ENCODE measurements at regions not wholly inside any gene's neighbourhood (a gene's known extent, or its start where the extent isn't known, plus 50 kb on each side); places are given as distances from the start of the nearest gene placed in this dataset.

DNA sequence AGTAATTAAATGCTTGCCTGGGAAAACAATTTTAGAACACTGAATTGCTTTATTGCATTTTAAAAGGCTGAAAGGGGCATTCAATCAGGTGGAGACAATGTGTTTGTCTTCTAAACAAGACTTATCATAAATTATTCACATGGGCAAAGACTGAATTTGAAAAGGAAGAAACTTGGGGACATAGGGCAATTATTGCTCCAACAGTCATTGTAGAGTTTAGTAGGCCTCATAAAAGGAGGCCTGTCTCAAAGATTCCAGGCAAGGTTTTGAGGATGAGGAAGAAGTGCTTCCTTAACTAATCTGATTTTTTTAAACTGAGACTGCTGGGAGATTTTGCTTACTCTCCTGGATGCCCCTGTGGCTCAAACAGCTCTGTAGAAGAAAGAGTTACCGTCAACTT, 174.4 kb upstream of the RPS6KA3 start:
- no peaks in the 10 kb centered on the region for H3K36me3 Mint-ChIP-seq (ENCODE audit: unreplicated experiment)
- DNase-seq = no peak
- H3K4me1 Mint-ChIP-seq (ENCODE audit: low read depth, unreplicated experiment) = no peaks in the 10 kb centered on the region
- H3K27ac Mint-ChIP-seq (ENCODE audit: unreplicated experiment) = no peak overlapping the region
- no peaks in the 10 kb centered on the region for H3K9me3 Mint-ChIP-seq (ENCODE audit: unreplicated experiment)
- no peak overlapping the region for H3K4me3 Mint-ChIP-seq (ENCODE audit: unreplicated experiment)
- H3K27me3 Mint-ChIP-seq (ENCODE audit: unreplicated experiment) = no peaks in the 10 kb centered on the region
- TF ChIP-seq, protein P1, sequence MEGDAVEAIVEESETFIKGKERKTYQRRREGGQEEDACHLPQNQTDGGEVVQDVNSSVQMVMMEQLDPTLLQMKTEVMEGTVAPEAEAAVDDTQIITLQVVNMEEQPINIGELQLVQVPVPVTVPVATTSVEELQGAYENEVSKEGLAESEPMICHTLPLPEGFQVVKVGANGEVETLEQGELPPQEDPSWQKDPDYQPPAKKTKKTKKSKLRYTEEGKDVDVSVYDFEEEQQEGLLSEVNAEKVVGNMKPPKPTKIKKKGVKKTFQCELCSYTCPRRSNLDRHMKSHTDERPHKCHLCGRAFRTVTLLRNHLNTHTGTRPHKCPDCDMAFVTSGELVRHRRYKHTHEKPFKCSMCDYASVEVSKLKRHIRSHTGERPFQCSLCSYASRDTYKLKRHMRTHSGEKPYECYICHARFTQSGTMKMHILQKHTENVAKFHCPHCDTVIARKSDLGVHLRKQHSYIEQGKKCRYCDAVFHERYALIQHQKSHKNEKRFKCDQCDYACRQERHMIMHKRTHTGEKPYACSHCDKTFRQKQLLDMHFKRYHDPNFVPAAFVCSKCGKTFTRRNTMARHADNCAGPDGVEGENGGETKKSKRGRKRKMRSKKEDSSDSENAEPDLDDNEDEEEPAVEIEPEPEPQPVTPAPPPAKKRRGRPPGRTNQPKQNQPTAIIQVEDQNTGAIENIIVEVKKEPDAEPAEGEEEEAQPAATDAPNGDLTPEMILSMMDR (IDR thresholded peaks at IDR 0.05; ENCODE audit: partially characterized antibody, unreplicated experiment) = no peak

DNA sequence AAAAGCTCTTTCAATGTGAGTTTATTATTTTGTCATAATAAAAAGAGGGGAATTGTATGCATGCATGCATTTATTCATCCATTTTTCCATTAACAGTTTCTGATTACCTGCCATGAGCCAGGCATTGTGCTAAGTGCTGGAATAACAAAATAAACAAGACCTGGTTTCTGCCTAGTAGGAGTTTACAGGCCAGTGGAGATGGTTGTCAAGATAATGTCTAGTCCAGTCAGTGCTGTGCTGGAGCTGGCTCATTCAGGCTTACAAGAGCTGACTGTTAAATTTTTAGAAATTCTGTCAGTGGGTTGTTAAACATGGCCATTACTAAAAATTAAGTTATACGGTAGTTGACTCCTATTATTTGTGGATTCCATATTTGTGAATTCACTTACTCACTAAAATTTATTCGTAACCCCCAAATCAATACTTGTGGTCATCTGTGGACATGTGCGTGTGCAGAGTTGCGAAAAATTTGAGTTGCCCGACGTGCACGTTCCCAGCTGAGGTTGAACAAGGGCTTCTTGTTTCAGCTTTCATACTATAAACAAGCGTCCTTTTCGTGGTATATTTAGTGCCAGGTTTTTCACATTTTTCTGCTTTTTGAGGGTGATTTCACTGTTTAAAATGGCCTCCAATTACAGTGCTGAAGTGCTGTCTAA, 172.3 kb upstream of the RPS6KA3 start:
- Mint-ChIP-seq H3K4me1 (ENCODE audit: low read depth, unreplicated experiment) (no peaks in the 10 kb centered on the region), H3K27me3 (ENCODE audit: unreplicated experiment) (no peaks in the 10 kb centered on the region), H3K36me3 (ENCODE audit: unreplicated experiment) (no peaks in the 10 kb centered on the region), H3K9me3 (ENCODE audit: unreplicated experiment) (no peaks in the 10 kb centered on the region), H3K4me3 (ENCODE audit: unreplicated experiment) (no peak overlapping the region), H3K27ac (ENCODE audit: unreplicated experiment) (no peak overlapping the region)
- no peak for DNase-seq
- TF ChIP-seq, protein P1 (IDR thresholded peaks at IDR 0.05; ENCODE audit: partially characterized antibody, unreplicated experiment) = no peak

DNA sequence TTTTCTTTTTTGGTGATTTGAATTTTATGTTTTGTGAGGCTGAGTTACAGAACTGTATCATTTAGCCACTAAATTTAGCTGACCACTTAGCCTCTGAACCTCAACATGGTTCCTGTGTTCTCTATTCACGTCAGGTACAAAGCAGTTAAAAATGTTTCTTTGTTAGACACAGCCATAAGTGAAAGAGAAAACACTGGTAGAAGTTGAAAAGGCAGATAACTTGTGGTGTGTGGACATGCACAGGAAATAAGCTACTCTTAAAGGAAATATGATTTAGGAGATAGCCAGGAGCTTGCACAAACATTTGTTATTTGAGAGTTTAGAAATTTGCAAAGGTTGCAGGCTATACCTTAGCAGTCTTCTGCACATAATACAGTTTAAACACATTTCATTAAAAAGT, 171.0 kb upstream of the RPS6KA3 start:
- TF ChIP-seq, protein P1 (IDR thresholded peaks at IDR 0.05; ENCODE audit: partially characterized antibody, unreplicated experiment) = no peak
- no peaks in the 10 kb centered on the region for H3K27me3 Mint-ChIP-seq (ENCODE audit: unreplicated experiment)
- H3K27ac Mint-ChIP-seq (ENCODE audit: unreplicated experiment) = no peak overlapping the region
- no peak overlapping the region for H3K4me3 Mint-ChIP-seq (ENCODE audit: unreplicated experiment)
- H3K9me3 Mint-ChIP-seq (ENCODE audit: unreplicated experiment) = no peaks in the 10 kb centered on the region
- no peaks in the 10 kb centered on the region for H3K36me3 Mint-ChIP-seq (ENCODE audit: unreplicated experiment)
- DNase-seq = no peak
- no peaks in the 10 kb centered on the region for H3K4me1 Mint-ChIP-seq (ENCODE audit: low read depth, unreplicated experiment)

GRCh38 chrX:20435913-20436312, 169.2 kb upstream of the RPS6KA3 start:
- Mint-ChIP-seq H3K4me3 (ENCODE audit: unreplicated experiment) (no peak overlapping the region), H3K4me1 (ENCODE audit: low read depth, unreplicated experiment) (no peaks in the 10 kb centered on the region), H3K9me3 (ENCODE audit: unreplicated experiment) (peaks cover 1% of the 10 kb centered on the region), H3K27ac (ENCODE audit: unreplicated experiment) (no peak overlapping the region), H3K36me3 (ENCODE audit: unreplicated experiment) (no peaks in the 10 kb centered on the region), H3K27me3 (ENCODE audit: unreplicated experiment) (no peaks in the 10 kb centered on the region)
- DNase-seq = no peak
- TF ChIP-seq, protein P1 (IDR thresholded peaks at IDR 0.05; ENCODE audit: partially characterized antibody, unreplicated experiment) = no peak

GRCh38 chrX:20434986-20435385, 168.3 kb upstream of the RPS6KA3 start:
- Mint-ChIP-seq H3K27me3 (ENCODE audit: unreplicated experiment) (no peaks in the 10 kb centered on the region), H3K4me1 (ENCODE audit: low read depth, unreplicated experiment) (no peaks in the 10 kb centered on the region), H3K36me3 (ENCODE audit: unreplicated experiment) (no peaks in the 10 kb centered on the region), H3K4me3 (ENCODE audit: unreplicated experiment) (no peak overlapping the region), H3K27ac (ENCODE audit: unreplicated experiment) (no peak overlapping the region), H3K9me3 (ENCODE audit: unreplicated experiment) (peaks cover 1% of the 10 kb centered on the region)
- DNase-seq = no peak
- TF ChIP-seq, protein P1 (IDR thresholded peaks at IDR 0.05; ENCODE audit: partially characterized antibody, unreplicated experiment) = no peak
